ENCODE measurements at regions not wholly inside any gene's neighbourhood (a gene's known extent, or its start where the extent isn't known, plus 50 kb on each side); places are given as distances from the start of the nearest gene placed in this dataset.

- TF ChIP-seq CTCF (IDR thresholded peaks at IDR 0.05 in 8 of 11, conservative IDR thresholded peaks at IDR 0.05 in 3 of 11): no peak
- no peak for TF ChIP-seq POLR2A (IDR thresholded peaks at IDR 0.05)
- no peak for TF ChIP-seq POLR2AphosphoS5 (IDR thresholded peaks at IDR 0.05)
These were observed 338.5 kb upstream of the SPTLC3 start for GRCh38 chr20:12670301-12670700.
